ENCODE measurements at regions not wholly inside any gene's neighbourhood (a gene's known extent, or its start where the extent isn't known, plus 50 kb on each side); places are given as distances from the start of the nearest gene placed in this dataset.

DNA sequence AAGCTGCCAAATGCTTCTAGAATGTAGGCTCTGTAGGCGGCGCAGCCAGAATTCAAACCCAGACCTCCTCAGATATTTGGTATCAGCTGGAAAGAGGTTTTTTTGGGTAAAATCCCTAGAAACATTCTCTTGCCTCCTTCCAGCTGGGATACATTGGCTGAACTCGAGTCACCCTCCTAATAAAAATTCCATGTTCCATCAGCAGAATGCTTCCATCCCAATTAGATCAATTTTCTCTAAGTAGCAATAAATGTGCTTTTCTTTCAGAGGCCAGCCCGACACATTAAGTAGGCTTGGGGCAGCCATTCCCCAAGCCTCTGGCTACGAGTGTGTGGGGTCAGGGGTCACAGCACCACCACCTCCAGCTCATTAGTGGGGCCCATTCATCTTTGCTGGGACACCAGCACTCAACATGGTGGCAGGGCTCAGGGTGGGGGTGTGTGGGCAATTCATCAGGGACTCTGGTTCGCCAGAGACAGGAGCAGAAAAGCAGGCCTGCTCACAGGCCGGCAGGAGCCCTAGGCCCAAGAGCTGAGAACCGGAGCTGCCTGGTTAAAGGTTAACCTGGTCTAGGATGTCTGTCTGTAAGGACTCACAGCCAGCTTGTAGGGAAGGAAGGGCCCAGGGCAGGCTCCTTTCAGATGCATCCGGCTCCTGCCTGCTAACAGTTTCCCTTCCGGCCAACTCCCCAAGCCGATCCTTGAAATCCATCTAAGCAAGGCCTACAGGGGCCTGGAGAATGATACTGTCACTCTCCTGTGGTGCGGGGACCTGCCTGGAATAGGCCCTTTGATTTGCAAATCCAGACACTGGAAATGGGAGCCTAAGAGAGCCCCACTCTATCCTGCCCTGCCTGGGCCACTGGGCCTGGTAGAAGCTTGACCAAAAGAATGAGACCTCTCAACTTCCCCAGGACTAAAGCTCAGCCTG is 159.1 kb upstream of the TOP1 start:
- no peak for TF ChIP-seq GATA2 (IDR thresholded peaks at IDR 0.05; ENCODE audit: insufficient read depth, insufficient read length, low read depth, low read length)
- TF ChIP-seq EZH2 (IDR thresholded peaks at IDR 0.05; ENCODE audit: borderline replicate concordance, low read depth, low read length, severe bottlenecking), result no peak
- TF ChIP-seq, protein P1, sequence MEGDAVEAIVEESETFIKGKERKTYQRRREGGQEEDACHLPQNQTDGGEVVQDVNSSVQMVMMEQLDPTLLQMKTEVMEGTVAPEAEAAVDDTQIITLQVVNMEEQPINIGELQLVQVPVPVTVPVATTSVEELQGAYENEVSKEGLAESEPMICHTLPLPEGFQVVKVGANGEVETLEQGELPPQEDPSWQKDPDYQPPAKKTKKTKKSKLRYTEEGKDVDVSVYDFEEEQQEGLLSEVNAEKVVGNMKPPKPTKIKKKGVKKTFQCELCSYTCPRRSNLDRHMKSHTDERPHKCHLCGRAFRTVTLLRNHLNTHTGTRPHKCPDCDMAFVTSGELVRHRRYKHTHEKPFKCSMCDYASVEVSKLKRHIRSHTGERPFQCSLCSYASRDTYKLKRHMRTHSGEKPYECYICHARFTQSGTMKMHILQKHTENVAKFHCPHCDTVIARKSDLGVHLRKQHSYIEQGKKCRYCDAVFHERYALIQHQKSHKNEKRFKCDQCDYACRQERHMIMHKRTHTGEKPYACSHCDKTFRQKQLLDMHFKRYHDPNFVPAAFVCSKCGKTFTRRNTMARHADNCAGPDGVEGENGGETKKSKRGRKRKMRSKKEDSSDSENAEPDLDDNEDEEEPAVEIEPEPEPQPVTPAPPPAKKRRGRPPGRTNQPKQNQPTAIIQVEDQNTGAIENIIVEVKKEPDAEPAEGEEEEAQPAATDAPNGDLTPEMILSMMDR (IDR thresholded peaks at IDR 0.05; ENCODE audit: extremely low read depth in 1 of 2, insufficient read depth in 1 of 2, low read depth in 1 of 2, low read length in 2 of 2), result no peak
- TF ChIP-seq POLR2AphosphoS5 (IDR thresholded peaks at IDR 0.05; ENCODE audit: insufficient read depth, low read depth, low read length), result no peak
- TF ChIP-seq MAX (IDR thresholded peaks at IDR 0.05; ENCODE audit: insufficient read depth, insufficient read length), result no peak
- no peak for TF ChIP-seq POLR2A (IDR thresholded peaks at IDR 0.05; ENCODE audit: low read depth, low read length)
